Mesenchymal stem cell (in vitro differentiated cells and primary cell): ENCODE measurements at regions not wholly inside any gene's neighbourhood (a gene's known extent, or its start where the extent isn't known, plus 50 kb on each side); places are given as distances from the start of the nearest gene placed in this dataset.

Source experiments
- DNase-seq: peaks from one replicate; pipeline ENCODE4 v3.0.0-alpha.2; 2013
- H2AFZ ChIP-seq: one replicate; pipeline ENCODE4 v1.6.1; 2013; ENCODE audit warnings: low read depth, mild to moderate bottlenecking, control low read depth, inconsistent platforms, low read length, moderate library complexity
- H2AK5ac ChIP-seq: 2 replicates; pipeline ENCODE4 v1.6.1; 2013; ENCODE audit warnings: low read length, moderate library complexity, mild to moderate bottlenecking, inconsistent platforms; ENCODE audit not compliant: severe bottlenecking
- H2BK120ac ChIP-seq: one replicate; pipeline ENCODE4 v1.6.1; 2013; ENCODE audit warnings: low read depth, mild to moderate bottlenecking, inconsistent platforms, low read length, moderate library complexity
- H2BK12ac ChIP-seq, 2 experiments: one replicate each; pipeline ENCODE4 v1.6.1; 2013; ENCODE audit warnings: inconsistent platforms in 2 of 2, low read length in 2 of 2, mild to moderate bottlenecking in 2 of 2, moderate library complexity in 2 of 2, control low read depth in 1 of 2
- H2BK15ac ChIP-seq: one replicate; pipeline ENCODE4 v1.6.1; 2013; ENCODE audit warnings: mild to moderate bottlenecking, low read depth, inconsistent platforms; ENCODE audit not compliant: poor library complexity, severe bottlenecking
- H2BK5ac ChIP-seq: 2 replicates; pipeline ENCODE4 v1.6.1; 2013; ENCODE audit warnings: low read depth, mild to moderate bottlenecking, low read length, control low read depth, inconsistent platforms; ENCODE audit not compliant: poor library complexity, severe bottlenecking
- H3K14ac ChIP-seq, 2 experiments: one replicate each; pipeline ENCODE4 v1.6.1; 2013; ENCODE audit warnings: inconsistent platforms in 2 of 2, low read length in 2 of 2, control low read depth in 1 of 2, mild to moderate bottlenecking in 1 of 2, moderate library complexity in 1 of 2
- H3K18ac ChIP-seq, 2 experiments: one replicate each; pipeline ENCODE4 v1.6.1; 2013; ENCODE audit warnings: inconsistent platforms in 2 of 2, low read length in 2 of 2, control low read depth in 1 of 2, low read depth in 1 of 2, mild to moderate bottlenecking in 1 of 2
- H3K23ac ChIP-seq, 2 experiments: one replicate each; pipeline ENCODE4 v1.6.1; 2013; ENCODE audit warnings: inconsistent platforms in 2 of 2, low read length in 2 of 2, mild to moderate bottlenecking in 2 of 2, moderate library complexity in 2 of 2, control low read depth in 1 of 2
- H3K27ac ChIP-seq: 2 replicates; pipeline ENCODE4 v1.5.1; 2013; ENCODE audit warnings: mild to moderate bottlenecking, moderate library complexity, low read length, control low read depth, inconsistent platforms; ENCODE audit not compliant: poor library complexity, severe bottlenecking
- H3K27me3 ChIP-seq, 2 experiments: 2 replicates each; pipeline versions ENCODE4 v1.6.1 to v1.7.0; 2013; ENCODE audit warnings: low read length in 2 of 2, mild to moderate bottlenecking in 2 of 2, moderate library complexity in 2 of 2, control low read depth in 1 of 2, inconsistent platforms in 1 of 2; ENCODE audit not compliant: control insufficient read depth in 1 of 2, insufficient read depth in 1 of 2
- H3K36me3 ChIP-seq, 2 experiments: 2 replicates each; pipeline versions ENCODE4 v1.6.1 to v1.7.0; 2013; ENCODE audit warnings: low read length in 2 of 2, control low read depth in 1 of 2, inconsistent platforms in 1 of 2, low read depth in 1 of 2, mild to moderate bottlenecking in 1 of 2; ENCODE audit not compliant: insufficient read depth in 2 of 2, control insufficient read depth in 1 of 2
- H3K4ac ChIP-seq, 2 experiments: one replicate each; pipeline ENCODE4 v1.6.1; 2013; ENCODE audit warnings: inconsistent platforms in 2 of 2, low read length in 2 of 2, mild to moderate bottlenecking in 2 of 2, moderate library complexity in 2 of 2, control low read depth in 1 of 2, low read depth in 1 of 2
- H3K4me1 ChIP-seq: 2 replicates; pipeline ENCODE4 v1.6.1; 2013; ENCODE audit warnings: low read depth, low read length, control low read depth; ENCODE audit not compliant: control insufficient read depth, insufficient read depth
- H3K4me2 ChIP-seq: 2 replicates; pipeline ENCODE4 v1.6.1; 2013; ENCODE audit warnings: low read length, mild to moderate bottlenecking, inconsistent platforms; ENCODE audit not compliant: poor library complexity, severe bottlenecking
- H3K4me3 ChIP-seq, 2 experiments: 2 replicates each; pipeline versions ENCODE4 v1.5.1 to v1.7.0; 2013; ENCODE audit warnings: low read length in 2 of 2, mild to moderate bottlenecking in 2 of 2, control low read depth in 1 of 2, low read depth in 1 of 2; ENCODE audit not compliant: insufficient read depth in 1 of 2
- H3K79me1 ChIP-seq: replicated peaks from 2 replicates; pipeline ENCODE4 v1.6.1; 2013; ENCODE audit warnings: mild to moderate bottlenecking, control low read depth, low read length, inconsistent platforms; ENCODE audit not compliant: poor library complexity, severe bottlenecking
- H3K9ac ChIP-seq: 2 replicates; pipeline ENCODE4 v1.7.0; 2013; ENCODE audit warnings: mild to moderate bottlenecking, low read length, moderate library complexity
- H3K9me3 ChIP-seq: 2 replicates; pipeline ENCODE4 v1.7.0; 2013; ENCODE audit warnings: mild to moderate bottlenecking, low read length; ENCODE audit not compliant: control insufficient read depth
- H4K8ac ChIP-seq: one replicate; pipeline ENCODE4 v1.6.1; 2013; ENCODE audit warnings: inconsistent platforms, mild to moderate bottlenecking, low read length, moderate library complexity
- H4K91ac ChIP-seq: one replicate; pipeline ENCODE4 v1.6.1; 2013; ENCODE audit warnings: mild to moderate bottlenecking, low read length, inconsistent platforms
- WGBS: methylation state at CpG from one replicate; pipeline ENCODE4 v1.1.7; 2013; ENCODE audit warnings: mixed read lengths; 5-methylcytosine and 5-hydroxymethylcytosine counted together

GRCh38 chr21:14718951-14719350, 172.8 kb upstream of the SAMSN1 start:
- Histone ChIP-seq H3K4me3 (no peak overlapping the region), H2BK5ac (no peak overlapping the region), H3K36me3 (no peaks in the 10 kb centered on the region), H2AFZ (no peak overlapping the region), H3K4me2 (no peak overlapping the region), H2BK12ac (no peak overlapping the region), H3K27me3 (no peaks in the 10 kb centered on the region), H3K9me3 (no peaks in the 10 kb centered on the region), H2BK15ac (no peak overlapping the region), H4K91ac (no peak overlapping the region), H3K79me1 (no peaks in the 10 kb centered on the region), H3K27ac (no peak overlapping the region), H3K23ac (no peak overlapping the region), H3K9ac (no peak overlapping the region), H3K18ac (no peak overlapping the region), H4K8ac (no peak overlapping the region), H3K4me1 (no peaks in the 10 kb centered on the region), H3K4ac (no peak overlapping the region), H2AK5ac (no peak overlapping the region), H3K14ac (no peak overlapping the region), H2BK120ac (no peak overlapping the region)
- 75% methylated on average over 4 of the region's 6 CpGs for WGBS
- no peak for DNase-seq

GRCh38 chr21:14716761-14717396, 170.8 kb upstream of the SAMSN1 start:
- H2BK15ac ChIP-seq: no peak overlapping the region
- 60% methylated on average over 2 of the region's 3 CpGs for WGBS

GRCh38 chr21:14713109-14713508, 167.0 kb upstream of the SAMSN1 start:
- Histone ChIP-seq H3K4ac (no peak overlapping the region), H3K4me2 (no peak overlapping the region), H3K27me3 (no peaks in the 10 kb centered on the region), H3K9me3 (peaks cover 17% of the 10 kb centered on the region), H2AK5ac (no peak overlapping the region), H4K91ac (no peak overlapping the region), H2AFZ (no peak overlapping the region), H2BK5ac (no peak overlapping the region), H2BK15ac (no peak overlapping the region), H2BK12ac (no peak overlapping the region), H3K9ac (no peak overlapping the region), H3K23ac (no peak overlapping the region), H3K4me1 (no peaks in the 10 kb centered on the region), H3K18ac (no peak overlapping the region), H3K4me3 (no peak overlapping the region), H3K14ac (no peak overlapping the region), H4K8ac (no peak overlapping the region), H2BK120ac (no peak overlapping the region), H3K36me3 (no peaks in the 10 kb centered on the region), H3K27ac (no peak overlapping the region), H3K79me1 (no peaks in the 10 kb centered on the region)
- no peak for DNase-seq

More at GRCh38 chr21:14716761-14717396, 170.8 kb upstream of the SAMSN1 start:
- H3K14ac ChIP-seq: no peak overlapping the region
- H4K8ac ChIP-seq: no peak overlapping the region
- H3K27ac ChIP-seq: no peak overlapping the region
- no peak for DNase-seq
- H2BK5ac ChIP-seq: no peak overlapping the region
- no peak overlapping the region for H3K4me2 ChIP-seq
- H3K9ac ChIP-seq: no peak overlapping the region
- no peak overlapping the region for H2BK120ac ChIP-seq
- no peak overlapping the region for H2AFZ ChIP-seq
- no peak overlapping the region for H4K91ac ChIP-seq
- H3K23ac ChIP-seq: no peak overlapping the region
- H3K36me3 ChIP-seq: no peaks in the 10 kb centered on the region
- no peak overlapping the region for H3K4me3 ChIP-seq
- no peak overlapping the region for H3K18ac ChIP-seq
- peaks cover 17% of the 10 kb centered on the region for H3K9me3 ChIP-seq
- H2BK12ac ChIP-seq: no peak overlapping the region
- no peak overlapping the region for H2AK5ac ChIP-seq
- H3K4ac ChIP-seq: no peak overlapping the region
- H3K27me3 ChIP-seq: no peaks in the 10 kb centered on the region
- H3K4me1 ChIP-seq: no peaks in the 10 kb centered on the region
- H3K79me1 ChIP-seq: no peaks in the 10 kb centered on the region

- Histone ChIP-seq H3K18ac (no peak overlapping the region), H2BK12ac (no peak overlapping the region), H3K4me2 (no peak overlapping the region), H3K27ac (no peak overlapping the region), H3K4ac (no peak overlapping the region), H3K9me3 (peaks cover 17% of the 10 kb centered on the region), H3K14ac (no peak overlapping the region), H3K23ac (no peak overlapping the region), H3K4me1 (no peaks in the 10 kb centered on the region), H3K36me3 (no peaks in the 10 kb centered on the region), H3K27me3 (no peaks in the 10 kb centered on the region), H3K4me3 (no peak overlapping the region), H3K9ac (no peak overlapping the region), H2BK15ac (no peak overlapping the region), H4K91ac (no peak overlapping the region), H3K79me1 (no peaks in the 10 kb centered on the region), H2AFZ (no peak overlapping the region), H4K8ac (no peak overlapping the region), H2AK5ac (no peak overlapping the region), H2BK120ac (no peak overlapping the region), H2BK5ac (no peak overlapping the region)
- no CpG with 5 or more reads among the region's 1 CpG for WGBS
- DNase-seq: peak; percentile 19
Observed at GRCh38 chr21:14712121-14712715, 166.1 kb upstream of the SAMSN1 start.
